Activated naive CD4-positive, alpha-beta T cell treated with Interleukin-2 at 50 U/mL for 16 hours (primary cell): ENCODE measurements at regions not wholly inside any gene's neighbourhood (a gene's known extent, or its start where the extent isn't known, plus 50 kb on each side); places are given as distances from the start of the nearest gene placed in this dataset.

ENCODE experiments used
- DNase-seq: peaks from one replicate; pipeline ENCODE4 v3.0.0-alpha.2; 2020

GRCh38 chr3:135806317-135806716, 159.2 kb upstream of the PPP2R3A start:
- DNase-seq = no peak

GRCh38 chr3:135807879-135808278, 157.6 kb upstream of the PPP2R3A start:
- DNase-seq = no peak

- no peak for DNase-seq
Measured at GRCh38 chr3:135809021-135809634, 156.4 kb upstream of the PPP2R3A start.

- DNase-seq = no peak
Measured at GRCh38 chr3:135811651-135812050, 153.9 kb upstream of the PPP2R3A start.

GRCh38 chr3:135812057-135812456, 153.5 kb upstream of the PPP2R3A start:
- no peak for DNase-seq

GRCh38 chr3:135834465-135834864, 131.1 kb upstream of the PPP2R3A start:
- no peak for DNase-seq

- no peak for DNase-seq
Measured at GRCh38 chr3:135837977-135838631, 127.4 kb upstream of the PPP2R3A start.

- no peak for DNase-seq
Measured at GRCh38 chr3:135840436-135840835, 125.1 kb upstream of the PPP2R3A start.

- no peak for DNase-seq
Measured at GRCh38 chr3:135844386-135844785, 121.1 kb upstream of the PPP2R3A start.

GRCh38 chr3:135848051-135848450, 117.5 kb upstream of the PPP2R3A start:
- no peak for DNase-seq

- DNase-seq = no peak
Measured at GRCh38 chr3:135849827-135850226, 115.7 kb upstream of the PPP2R3A start.

GRCh38 chr3:135851201-135852081, 114.1 kb upstream of the PPP2R3A start:
- DNase-seq = no peak

GRCh38 chr3:135853981-135854380, 111.5 kb upstream of the PPP2R3A start:
- DNase-seq = no peak

GRCh38 chr3:135860761-135861160, 104.8 kb upstream of the PPP2R3A start:
- no peak for DNase-seq

GRCh38 chr3:135862361-135862760, 103.2 kb upstream of the PPP2R3A start:
- DNase-seq = no peak

- no peak for DNase-seq
Measured at GRCh38 chr3:135864060-135864459, 101.5 kb upstream of the PPP2R3A start.

GRCh38 chr3:135865085-135865484, 100.4 kb upstream of the PPP2R3A start:
- no peak for DNase-seq

- DNase-seq = no peak
Measured at GRCh38 chr3:135865553-135865952, 100.0 kb upstream of the PPP2R3A start.

- DNase-seq = no peak
Measured at GRCh38 chr3:135867911-135868310, 97.6 kb upstream of the PPP2R3A start.

- DNase-seq = no peak
Measured at GRCh38 chr3:135868801-135869200, 96.7 kb upstream of the PPP2R3A start.

- DNase-seq = no peak
Measured at GRCh38 chr3:135869439-135870105, 96.0 kb upstream of the PPP2R3A start.

- no peak for DNase-seq
Measured at GRCh38 chr3:135871311-135871710, 94.2 kb upstream of the PPP2R3A start.

GRCh38 chr3:135874035-135874434, 91.5 kb upstream of the PPP2R3A start:
- DNase-seq = no peak
